HepG2 (cell line): ENCODE measurements at regions not wholly inside any gene's neighbourhood (a gene's known extent, or its start where the extent isn't known, plus 50 kb on each side); places are given as distances from the start of the nearest gene placed in this dataset.
A peak's percentile ranks its signal among the peaks of the same experiment; 100 is the strongest.

Experiments used
- ATAC-seq: fragments of 200-7000 bp; cut with Tn5 transposase; 3 replicates; pipeline ENCODE4 v1.9.1; 2020; ENCODE audit warnings: mild to moderate bottlenecking, moderate library complexity
- BruUV-seq: library from RNA; stranded (reverse); fragments of 400-500 nt; replicated peaks from 2 replicates; lab custom pipeline; 2021; lab: Mats Ljungman, UMichigan
- CTCF ChIA-PET: fragments of 300-600 bp; formaldehyde crosslinking; extraction: SDS; loops from one replicate; lab custom pipeline; 2021; ENCODE audit warnings: low total read pairs, inconsistent platforms, low intra/inter-chr PET ratio; lab: Yijun Ruan, JAX
- POLR2A ChIA-PET: fragments of 350-600 bp; sonication (Branson Sonifier 250); formaldehyde crosslinking; loops from one replicate; lab custom pipeline; 2020; ENCODE audit warnings: antibody characterized with exemption, inconsistent platforms; lab: Yijun Ruan, JAX
- DNase-seq: peaks from one replicate; pipeline ENCODE4 v3.0.0-alpha.2; 2015; ENCODE audit warnings: low spot score
- FAIRE-seq: peaks from 3 replicates; lab custom pipeline; 2011; peaks lifted over from hg19 to GRCh38; lab: Jason Lieb, UNC
- H2AFZ ChIP-seq: one replicate; pipeline ENCODE4 v1.6.1; 2011; ENCODE audit warnings: low read length, inconsistent platforms
- H3K27ac ChIP-seq: fragments of 300-600 bp; 3 replicates; pipeline ENCODE4 v1.8.0; 2011; ENCODE audit warnings: mixed run types, mild to moderate bottlenecking, mixed read lengths, low read length, inconsistent platforms; ENCODE audit not compliant: insufficient read depth; ENCODE audit errors: extremely low read length
- H3K27me3 ChIP-seq, 2 experiments: fragments of 200-600 bp in 1 of 2; 2 replicates in 1 of 2; 3 replicates in 1 of 2; pipeline versions ENCODE4 v1.6.0 to v1.8.0; 2011; ENCODE audit warnings: low read length in 2 of 2, mild to moderate bottlenecking in 2 of 2, moderate library complexity in 2 of 2, inconsistent platforms in 1 of 2; ENCODE audit not compliant: insufficient read depth in 2 of 2, control insufficient read depth in 1 of 2
- H3K36me3 ChIP-seq, 2 experiments: fragments of 200-600 bp in 1 of 2; replicated peaks in 1 of 2; 2 replicates in 1 of 2; 3 replicates in 1 of 2; pipeline versions ENCODE4 v1.5.1 to v1.8.0; 2011; ENCODE audit warnings: low read length in 2 of 2, inconsistent platforms in 1 of 2; ENCODE audit not compliant: insufficient read depth in 2 of 2, control insufficient read depth in 1 of 2
- H3K4me1 ChIP-seq: 2 replicates; pipeline ENCODE4 v1.5.1; 2012; ENCODE audit warnings: low read length, inconsistent platforms; ENCODE audit not compliant: insufficient read depth
- H3K4me2 ChIP-seq: 2 replicates; pipeline ENCODE4 v1.6.0; 2011; ENCODE audit warnings: low read depth, low read length, inconsistent platforms
- H3K4me3 ChIP-seq, 3 experiments: fragments of 200-600 bp in 1 of 3; sonication (generic), shearing (Covaris generic) in 1 of 3; replicated peaks in 1 of 3; 2 replicates each; pipeline ENCODE4 v1.5.1; 2011 to 2016; ENCODE audit warnings: low read length in 3 of 3, inconsistent platforms in 2 of 3, low read depth in 2 of 3, mild to moderate bottlenecking in 2 of 3, control low read depth in 1 of 3, mixed read lengths in 1 of 3; ENCODE audit not compliant: insufficient read depth in 1 of 3
- H3K79me2 ChIP-seq: one replicate; pipeline ENCODE4 v1.6.1; 2011; ENCODE audit warnings: low read length, inconsistent platforms; ENCODE audit not compliant: insufficient read depth
- H3K9ac ChIP-seq: 2 replicates; pipeline ENCODE4 v1.6.0; 2011; ENCODE audit warnings: mild to moderate bottlenecking, low read depth, low read length, inconsistent platforms; ENCODE audit not compliant: insufficient read depth
- H3K9me3 ChIP-seq: 2 replicates; pipeline ENCODE4 v1.5.1; 2012; ENCODE audit warnings: mild to moderate bottlenecking, low read length
- H4K20me1 ChIP-seq: 2 replicates; pipeline ENCODE4 v1.6.0; 2011; ENCODE audit warnings: inconsistent platforms, mild to moderate bottlenecking, low read length, moderate library complexity; ENCODE audit not compliant: insufficient read depth
- ARID5B ChIP-seq: IDR thresholded peaks from 2 replicates; pipeline ENCODE4 v1.4.0; 2020; ENCODE audit warnings: mild to moderate bottlenecking, missing genetic modification reagents
- DBP ChIP-seq: sonication (generic); formaldehyde crosslinking; IDR thresholded peaks from 2 replicates; pipeline ENCODE4 v1.4.0; 2020; ENCODE audit warnings: missing genetic modification reagents; ENCODE audit errors: not compliant biosample characterization
- ELF1 ChIP-seq: sonication (generic); formaldehyde crosslinking; IDR thresholded peaks from 2 replicates; pipeline ENCODE4 v1.4.0; 2020; ENCODE audit warnings: missing genetic modification reagents
- EP300 ChIP-seq, 3 experiments: sonication (generic) in 1 of 3; formaldehyde crosslinking in 1 of 3; IDR thresholded peaks; 2 replicates each; pipeline versions ENCODE4 v1.5.1 to v1.6.1; 2011 to 2020; ENCODE audit warnings: low read depth in 2 of 3, low read length in 2 of 3, borderline replicate concordance in 1 of 3, improper control_type of control experiment in 1 of 3, mild to moderate bottlenecking in 1 of 3, missing genetic modification reagents in 1 of 3, moderate library complexity in 1 of 3
- FOSL2 ChIP-seq: sonication (generic); formaldehyde crosslinking; IDR thresholded peaks from 2 replicates; pipeline ENCODE4 v1.4.0; 2020; ENCODE audit warnings: missing genetic modification reagents
- GMEB1 ChIP-seq: sonication (generic); formaldehyde crosslinking; IDR thresholded peaks from 2 replicates; pipeline ENCODE4 v1.5.1; 2020; ENCODE audit warnings: missing genetic modification reagents, mild to moderate bottlenecking, borderline replicate concordance
- MIER3 ChIP-seq: IDR thresholded peaks from 2 replicates; pipeline ENCODE4 v1.6.1; 2016; ENCODE audit warnings: missing compliant biosample characterization, borderline replicate concordance
- MYC ChIP-seq: sonication (generic); formaldehyde crosslinking; IDR thresholded peaks from 2 replicates; pipeline ENCODE4 v1.9.0; 2021; ENCODE audit warnings: missing genetic modification reagents, borderline replicate concordance
- NR2C2 ChIP-seq: sonication (generic); formaldehyde crosslinking; IDR thresholded peaks from 2 replicates; pipeline ENCODE4 v1.4.0; 2020; ENCODE audit warnings: missing genetic modification reagents, mild to moderate bottlenecking, moderate library complexity, borderline replicate concordance
- PRPF4 ChIP-seq: fragments of 200-400 bp; formaldehyde crosslinking; IDR thresholded peaks from 2 replicates; pipeline ENCODE4 v1.6.1; 2016; ENCODE audit warnings: low read length, low read depth; ENCODE audit not compliant: poor library complexity, severe bottlenecking
- RARG ChIP-seq: sonication (generic); formaldehyde crosslinking; IDR thresholded peaks from 2 replicates; pipeline ENCODE4 v1.4.0; 2020; ENCODE audit warnings: low read depth, mild to moderate bottlenecking, missing genetic modification reagents
- SMC3 ChIP-seq: IDR thresholded peaks from 2 replicates; pipeline ENCODE4 v1.6.1; 2011; ENCODE audit warnings: low read length, improper control_type of control experiment
- ZBTB25 ChIP-seq: IDR thresholded peaks from 2 replicates; pipeline ENCODE4 v1.6.1; 2018; ENCODE audit warnings: missing genetic modification reagents
- WGBS: methylation state at CpG from one replicate; pipeline ENCODE4 v1.1.6; 2017; ENCODE audit warnings: low lambda C conversion rate; 5-methylcytosine and 5-hydroxymethylcytosine counted together
- in situ Hi-C: cut with HindIII; loops from 2 replicates; pipeline ENCODE4 v1.10.0; 2017; ENCODE audit warnings: low pct_unique_long_range_greater_than_20kb; ENCODE audit not compliant: extremely low pct_ligation_motif_present
- intact Hi-C: fragments of 100-400 bp; cut with micrococcal nuclease; formaldehyde crosslinking; loops from one replicate; pipeline ENCODE4 v1.10.0; 2022; ENCODE audit not compliant: unreplicated experiment

- TF ChIP-seq GMEB1 (no peak), RARG (CRISPR knock-in tag) (no peak), ZBTB25 (no peak), ELF1 (CRISPR knock-in tag) (no peak), MYC (no peak), PRPF4 (no peak), SMC3 (no peak), DBP (CRISPR knock-in tag) (no peak)
- TF ChIP-seq, all 625 proteins: peak for 0
Observed at GRCh38 chr3:72449551-72449950, 398.7 kb downstream of the SHQ1 start (continued).

GRCh38 chr3:72448858-72449257 is 399.4 kb downstream of the SHQ1 start:
- no TSS peak for BruUV-seq
- H3K4me3 ChIP-seq: peak overlapping the region in 2 of 3 experiments; percentile 23 to 67; a peak in 3 of 6 replicates
- FAIRE-seq (no peak), DNase-seq (peak; percentile 74), ATAC-seq (peak; percentile 25)
- in situ Hi-C loops: no loop called here
- H3K4me1 ChIP-seq: peaks cover 56% of the 10 kb centered on the region
- peaks cover 0 to 2% of the 10 kb centered on the region in 2 experiments; a peak in 1 of 5 replicates for H3K27me3 ChIP-seq
- POLR2A ChIA-PET: interaction anchor here (0.6 to 1.0 kb wide), 2 partner anchors 24 to 152 kb away, joined by 3 read pairs; no protein-coding TSS in a partner anchor
- peak overlapping the region; percentile 98 for H3K4me2 ChIP-seq
- no peaks in the 10 kb centered on the region for H3K9me3 ChIP-seq
- peak overlapping the region; percentile 28; the same call in 1 of the 2 replicates for H3K9ac ChIP-seq
- peaks cover 28% of the 10 kb centered on the region for H3K79me2 ChIP-seq
- H2AFZ ChIP-seq: peak overlapping the region; percentile 64
- 5% methylated on average over 3 of the region's 3 CpGs for WGBS
- H4K20me1 ChIP-seq: peaks cover 29% of the 10 kb centered on the region
- intact Hi-C loops: loop anchor here (5.0 kb wide), 2 partner anchors 118 to 143 kb away; no protein-coding TSS in a partner anchor
- CTCF ChIA-PET: no interaction called here
- H3K27ac ChIP-seq: peak overlapping the region; percentile 27
- no peaks in the 10 kb centered on the region for H3K36me3 ChIP-seq
- TF ChIP-seq MIER3 (CRISPR knock-in tag) (0 out of 2 replicates have a peak, but pooled peaks have one; percentile 45), EP300 (IDR thresholded peaks at IDR 0.05; ENCODE audit: low read depth in 2 of 2, low read length in 2 of 2) (0 out of 4 replicates have a peak, but pooled peaks of 1 of the 2 experiments have one; percentile 14), EP300 (CRISPR knock-in tag; IDR thresholded peaks at IDR 0.05; ENCODE audit: borderline replicate concordance) (no peak), FOSL2 (CRISPR knock-in tag) (peak; percentile 81), NR2C2 (CRISPR knock-in tag) (peak; percentile 37; the same call in 1 of the 2 replicates), ARID5B (CRISPR knock-in tag) (0 out of 2 replicates have a peak, but pooled peaks have one; percentile 43)
